SK-N-SH (cell line): ENCODE measurements at regions not wholly inside any gene's neighbourhood (a gene's known extent, or its start where the extent isn't known, plus 50 kb on each side); places are given as distances from the start of the nearest gene placed in this dataset.

Source experiments
- CTCF ChIA-PET: fragments of 300-600, 350-600 bp; formaldehyde crosslinking; extraction: SDS; loops from one replicate; lab custom pipeline; 2021; lab: Yijun Ruan, JAX
- POLR2A ChIA-PET: fragments of 350-600 bp; sonication (Branson Sonifier 250); formaldehyde crosslinking; extraction: SDS; loops from one replicate; lab custom pipeline; 2020; ENCODE audit warnings: antibody characterized with exemption, inconsistent platforms; lab: Yijun Ruan, JAX
- DNase-seq: peaks from one replicate; pipeline ENCODE4 v3.0.0; 2012
- H2AFZ ChIP-seq: fragments of 200-600 bp; sonication (generic); 2 replicates; pipeline ENCODE4 v1.8.1; 2016; ENCODE audit warnings: antibody characterized with exemption, mild to moderate bottlenecking, low read depth
- H3F3A ChIP-seq: fragments of 200-600 bp; sonication (generic); replicated peaks from 2 replicates; pipeline ENCODE3; 2016; ENCODE audit warnings: antibody characterized with exemption, mild to moderate bottlenecking; ENCODE audit not compliant: insufficient read depth
- H3K27ac ChIP-seq, 2 experiments: fragments of 200-500 bp in 1 of 2; fragments of 200-600 bp in 1 of 2; sonication (Bioruptor generic) in 1 of 2; sonication (generic), shearing (Covaris generic) in 1 of 2; 2 replicates each; pipeline versions ENCODE4 v1.5.1 to v1.6.1; 2014 to 2016; ENCODE audit warnings: low read depth in 2 of 2, inconsistent platforms in 1 of 2, low read length in 1 of 2, mild to moderate bottlenecking in 1 of 2, mixed read lengths in 1 of 2
- H3K27me3 ChIP-seq: fragments of 200-600 bp; sonication (generic), shearing (Covaris generic); 2 replicates; pipeline ENCODE4 v1.6.1; 2016; ENCODE audit warnings: mixed run types; ENCODE audit not compliant: insufficient read depth
- H3K36me3 ChIP-seq, 2 experiments: fragments of 200-500 bp in 1 of 2; fragments of 200-600 bp in 1 of 2; sonication (Bioruptor generic) in 1 of 2; sonication (generic) in 1 of 2; replicated peaks in 1 of 2; 2 replicates each; pipeline versions ENCODE3 to v1.5.1; 2014 to 2016; ENCODE audit warnings: low read length in 1 of 2, mild to moderate bottlenecking in 1 of 2; ENCODE audit not compliant: insufficient read depth in 2 of 2, control insufficient read depth in 1 of 2
- H3K4me1 ChIP-seq, 2 experiments: fragments of 200-500 bp in 1 of 2; fragments of 200-600 bp in 1 of 2; sonication (Bioruptor generic) in 1 of 2; sonication (generic), shearing (Covaris generic) in 1 of 2; 2 replicates each; pipeline versions ENCODE4 v1.5.1 to v1.6.1; 2014 to 2016; ENCODE audit warnings: low read depth in 1 of 2, low read length in 1 of 2, mixed run types in 1 of 2; ENCODE audit not compliant: insufficient read depth in 2 of 2, control insufficient read depth in 1 of 2
- H3K4me2 ChIP-seq: fragments of 200-600 bp; sonication (generic), shearing (Covaris generic); 2 replicates; pipeline ENCODE4 v1.6.1; 2017; ENCODE audit warnings: mixed run types
- H3K4me3 ChIP-seq, 2 experiments: fragments of 200-500 bp in 1 of 2; fragments of 200-600 bp in 1 of 2; sonication (Bioruptor generic) in 1 of 2; sonication (generic), shearing (Covaris generic) in 1 of 2; 2 replicates each; pipeline versions ENCODE4 v1.5.1 to v1.8.1; 2014 to 2016; ENCODE audit warnings: low read depth in 2 of 2, inconsistent platforms in 1 of 2, low read length in 1 of 2, mild to moderate bottlenecking in 1 of 2, mixed read lengths in 1 of 2, moderate library complexity in 1 of 2
- H3K79me2 ChIP-seq: fragments of 200-600 bp; sonication (generic); 2 replicates; pipeline ENCODE4 v1.8.1; 2017; ENCODE audit warnings: mild to moderate bottlenecking; ENCODE audit not compliant: insufficient read depth
- H3K9ac ChIP-seq: fragments of 200-600 bp; sonication (generic); 2 replicates; pipeline ENCODE4 v1.6.1; 2017; ENCODE audit warnings: mixed run types
- H3K9me2 ChIP-seq: fragments of 200-600 bp; sonication (generic); 2 replicates; pipeline ENCODE4 v1.6.1; 2017; ENCODE audit warnings: mixed run types
- H3K9me3 ChIP-seq: fragments of 200-600 bp; sonication (generic); 2 replicates; pipeline ENCODE4 v1.6.1; 2017; ENCODE audit warnings: mixed run types, mild to moderate bottlenecking, moderate library complexity
- H4K20me1 ChIP-seq: fragments of 200-600 bp; sonication (generic); 2 replicates; pipeline ENCODE4 v1.6.1; 2017; ENCODE audit warnings: mild to moderate bottlenecking, mixed run types; ENCODE audit not compliant: insufficient read depth
- CHD2 ChIP-seq: fragments of 150-350 bp; IDR thresholded peaks from 2 replicates; pipeline ENCODE4 v1.6.1; 2018; ENCODE audit warnings: low read length; ENCODE audit not compliant: partially characterized antibody
- FOSL2 ChIP-seq: IDR thresholded peaks from 2 replicates; pipeline ENCODE4 v1.4.0; 2012; ENCODE audit warnings: low read depth, mild to moderate bottlenecking, moderate library complexity, borderline replicate concordance
- FOXM1 ChIP-seq: IDR thresholded peaks from 2 replicates; pipeline ENCODE4 v1.4.0; 2012; ENCODE audit warnings: low read depth, mild to moderate bottlenecking
- GABPA ChIP-seq: IDR thresholded peaks from 2 replicates; pipeline ENCODE4 v1.4.0; 2012; ENCODE audit warnings: low read depth, mild to moderate bottlenecking
- JUND ChIP-seq: IDR thresholded peaks from 2 replicates; pipeline ENCODE4 v1.4.0; 2012
- NFIC ChIP-seq: IDR thresholded peaks from 2 replicates; pipeline ENCODE4 v1.4.0; 2012; ENCODE audit warnings: borderline replicate concordance
- NRF1 ChIP-seq: IDR thresholded peaks from 2 replicates; pipeline ENCODE4 v1.6.1; 2012; ENCODE audit warnings: low read depth, mild to moderate bottlenecking, low read length
- POLR2AphosphoS5 ChIP-seq: IDR thresholded peaks from 2 replicates; pipeline ENCODE4 v1.6.1; 2012; ENCODE audit warnings: low read depth, low read length
- RXRA ChIP-seq: IDR thresholded peaks from 2 replicates; pipeline ENCODE4 v1.4.0; 2012; ENCODE audit warnings: low read depth, mild to moderate bottlenecking, borderline replicate concordance
- SMC3 ChIP-seq: IDR thresholded peaks from 2 replicates; pipeline ENCODE4 v1.6.1; 2012; ENCODE audit warnings: low read depth, low read length, improper control_type of control experiment
- TAF1 ChIP-seq: IDR thresholded peaks from 2 replicates; pipeline ENCODE4 v1.6.1; 2012; ENCODE audit warnings: low read depth, mild to moderate bottlenecking, low read length, moderate library complexity, borderline replicate concordance
- WGBS: methylation state at CpG from one replicate; pipeline ENCODE4 v1.1.6; 2017; ENCODE audit warnings: low lambda C conversion rate; 5-methylcytosine and 5-hydroxymethylcytosine counted together
- TF ChIP-seq, protein P1 (sequence below): IDR thresholded peaks from 2 replicates; pipeline ENCODE4 v1.4.0; 2012; ENCODE audit warnings: low read depth
- TF ChIP-seq, protein P2 (sequence below): fragments of 200-600 bp; sonication (generic); IDR thresholded peaks from 2 replicates; pipeline ENCODE4 v1.6.1; 2017; ENCODE audit warnings: antibody characterized with exemption, mild to moderate bottlenecking, moderate library complexity
- TF ChIP-seq, protein P3 (sequence below): IDR thresholded peaks from 2 replicates; pipeline ENCODE4; 2012

DNA sequence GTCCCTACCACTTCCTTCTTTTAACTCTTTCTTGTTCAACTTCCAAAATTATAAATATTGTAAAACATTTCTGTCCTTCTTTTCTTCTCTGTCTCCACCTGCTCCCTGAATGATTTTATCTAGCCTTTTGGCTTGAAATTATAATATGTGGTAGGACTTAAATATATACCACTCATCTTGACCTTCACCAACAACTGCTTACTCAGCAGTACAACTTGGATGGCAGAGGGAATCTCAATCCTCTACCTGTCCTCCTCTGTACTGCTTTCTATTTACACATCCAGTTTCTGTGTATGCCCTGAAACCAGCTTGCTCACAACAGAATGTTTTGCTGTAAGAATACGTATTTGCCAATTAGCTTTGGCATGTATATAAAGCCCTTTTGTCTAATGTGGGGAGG is 1392.5 kb downstream of the EPHA7 start:
- no peak overlapping the region for H3K27ac ChIP-seq
- H2AFZ ChIP-seq = no peak overlapping the region
- H3K9me2 ChIP-seq = no peaks in the 10 kb centered on the region
- H3K9me3 ChIP-seq = no peaks in the 10 kb centered on the region
- CTCF ChIA-PET = no interaction called here
- no peaks in the 10 kb centered on the region; a peak in 1 of 4 replicates for H3K4me1 ChIP-seq
- H3K4me2 ChIP-seq = no peak overlapping the region
- no peaks in the 10 kb centered on the region for H4K20me1 ChIP-seq
- no peak overlapping the region for H3K4me3 ChIP-seq
- no peaks in the 10 kb centered on the region for H3K36me3 ChIP-seq
- DNase-seq = no peak
- no peaks in the 10 kb centered on the region for H3K79me2 ChIP-seq
- H3F3A ChIP-seq = no peaks in the 10 kb centered on the region
- no peak for TF ChIP-seq SMC3
- no peak for TF ChIP-seq JUND
- TF ChIP-seq RXRA = no peak
- TF ChIP-seq TAF1 = no peak
- no peak for TF ChIP-seq FOXM1
- TF ChIP-seq, protein P1, sequence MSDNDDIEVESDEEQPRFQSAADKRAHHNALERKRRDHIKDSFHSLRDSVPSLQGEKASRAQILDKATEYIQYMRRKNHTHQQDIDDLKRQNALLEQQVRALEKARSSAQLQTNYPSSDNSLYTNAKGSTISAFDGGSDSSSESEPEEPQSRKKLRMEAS = no peak
- H3K27me3 ChIP-seq = no peaks in the 10 kb centered on the region
- POLR2A ChIA-PET = no interaction called here
- whole genome bisulfite sequencing = 17% methylated on average over 1 of the region's 1 CpG
- H3K9ac ChIP-seq = no peak overlapping the region

DNA sequence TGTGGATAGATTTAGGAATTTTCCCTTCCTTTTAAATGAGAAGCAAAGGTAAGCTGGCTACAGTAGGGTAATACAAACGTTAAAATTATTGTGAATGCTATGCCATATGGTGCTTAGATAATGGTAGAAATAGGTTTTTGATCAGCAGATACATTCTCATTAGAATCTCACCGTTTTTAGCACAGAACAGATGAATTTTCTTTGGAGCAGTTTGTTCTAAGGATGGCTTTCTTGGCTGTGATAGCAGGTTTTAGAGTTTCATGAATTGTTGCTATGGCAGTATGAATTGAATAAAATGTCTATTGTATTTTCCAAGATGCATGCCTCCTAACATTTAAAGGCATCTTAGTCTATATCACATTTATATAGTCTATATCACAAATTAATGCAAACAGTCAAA is 1394.5 kb downstream of the EPHA7 start:
- Histone ChIP-seq H3K4me2 (no peak overlapping the region), H3K27ac (no peak overlapping the region), H3K79me2 (no peaks in the 10 kb centered on the region), H3K4me1 (no peaks in the 10 kb centered on the region; a peak in 1 of 4 replicates), H4K20me1 (no peaks in the 10 kb centered on the region), H3K36me3 (no peaks in the 10 kb centered on the region), H3K9me2 (0 out of 2 replicates have a peak, but pooled peaks cover 2% of the 10 kb centered on the region), H3K4me3 (no peak overlapping the region), H3K9me3 (no peaks in the 10 kb centered on the region), H3F3A (no peaks in the 10 kb centered on the region), H3K27me3 (no peaks in the 10 kb centered on the region), H3K9ac (no peak overlapping the region), H2AFZ (no peak overlapping the region)
- ChIA-PET CTCF (interaction anchor here (1.4 kb wide), 1 partner anchor 619 kb away, joined by 6 read pairs; no protein-coding TSS in a partner anchor), POLR2A (no interaction called here)
- TF ChIP-seq NRF1 (no peak), FOSL2 (no peak)
- DNase-seq = no peak
- WGBS = 6% methylated on average over 2 of the region's 2 CpGs

DNA sequence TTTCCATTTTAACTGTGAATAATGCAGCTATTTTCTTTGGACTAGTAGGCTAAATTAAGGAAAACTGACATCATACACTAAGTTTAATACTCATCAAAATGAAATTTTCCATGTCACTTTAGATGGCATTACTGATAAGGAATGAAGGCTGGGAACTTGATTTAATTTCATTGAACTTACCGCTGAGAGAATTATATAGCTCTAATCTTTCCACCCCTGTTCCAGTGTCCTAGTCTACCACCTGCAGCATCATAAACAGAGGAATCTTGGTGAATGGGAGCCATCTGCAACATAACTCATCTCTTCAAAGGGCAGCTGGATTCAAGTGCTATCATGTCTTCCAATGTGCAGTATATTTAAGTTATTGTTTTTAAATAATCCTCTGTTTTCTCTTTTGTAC is 1395.2 kb downstream of the EPHA7 start:
- Histone ChIP-seq H3K36me3 (no peaks in the 10 kb centered on the region), H3K4me2 (no peak overlapping the region), H3K27me3 (no peaks in the 10 kb centered on the region), H3K9me3 (no peaks in the 10 kb centered on the region), H3K27ac (no peak overlapping the region), H3F3A (no peaks in the 10 kb centered on the region), H3K9ac (no peak overlapping the region), H3K79me2 (no peaks in the 10 kb centered on the region), H4K20me1 (no peaks in the 10 kb centered on the region), H3K4me1 (no peaks in the 10 kb centered on the region; a peak in 1 of 4 replicates), H2AFZ (no peak overlapping the region), H3K4me3 (no peak overlapping the region), H3K9me2 (0 out of 2 replicates have a peak, but pooled peaks cover 2% of the 10 kb centered on the region)
- CTCF ChIA-PET = interaction anchor here (1.4 kb wide), 1 partner anchor 620 kb away, joined by 6 read pairs; no protein-coding TSS in a partner anchor
- WGBS = 18% methylated on average over 1 of the region's 1 CpG
- DNase-seq = no peak
- TF ChIP-seq RXRA (no peak), JUND (no peak), CHD2 (no peak), NFIC (no peak), POLR2AphosphoS5 (no peak), NRF1 (no peak), GABPA (no peak)
- TF ChIP-seq, protein P2, sequence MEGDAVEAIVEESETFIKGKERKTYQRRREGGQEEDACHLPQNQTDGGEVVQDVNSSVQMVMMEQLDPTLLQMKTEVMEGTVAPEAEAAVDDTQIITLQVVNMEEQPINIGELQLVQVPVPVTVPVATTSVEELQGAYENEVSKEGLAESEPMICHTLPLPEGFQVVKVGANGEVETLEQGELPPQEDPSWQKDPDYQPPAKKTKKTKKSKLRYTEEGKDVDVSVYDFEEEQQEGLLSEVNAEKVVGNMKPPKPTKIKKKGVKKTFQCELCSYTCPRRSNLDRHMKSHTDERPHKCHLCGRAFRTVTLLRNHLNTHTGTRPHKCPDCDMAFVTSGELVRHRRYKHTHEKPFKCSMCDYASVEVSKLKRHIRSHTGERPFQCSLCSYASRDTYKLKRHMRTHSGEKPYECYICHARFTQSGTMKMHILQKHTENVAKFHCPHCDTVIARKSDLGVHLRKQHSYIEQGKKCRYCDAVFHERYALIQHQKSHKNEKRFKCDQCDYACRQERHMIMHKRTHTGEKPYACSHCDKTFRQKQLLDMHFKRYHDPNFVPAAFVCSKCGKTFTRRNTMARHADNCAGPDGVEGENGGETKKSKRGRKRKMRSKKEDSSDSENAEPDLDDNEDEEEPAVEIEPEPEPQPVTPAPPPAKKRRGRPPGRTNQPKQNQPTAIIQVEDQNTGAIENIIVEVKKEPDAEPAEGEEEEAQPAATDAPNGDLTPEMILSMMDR = no peak
- TF ChIP-seq, protein P3, sequence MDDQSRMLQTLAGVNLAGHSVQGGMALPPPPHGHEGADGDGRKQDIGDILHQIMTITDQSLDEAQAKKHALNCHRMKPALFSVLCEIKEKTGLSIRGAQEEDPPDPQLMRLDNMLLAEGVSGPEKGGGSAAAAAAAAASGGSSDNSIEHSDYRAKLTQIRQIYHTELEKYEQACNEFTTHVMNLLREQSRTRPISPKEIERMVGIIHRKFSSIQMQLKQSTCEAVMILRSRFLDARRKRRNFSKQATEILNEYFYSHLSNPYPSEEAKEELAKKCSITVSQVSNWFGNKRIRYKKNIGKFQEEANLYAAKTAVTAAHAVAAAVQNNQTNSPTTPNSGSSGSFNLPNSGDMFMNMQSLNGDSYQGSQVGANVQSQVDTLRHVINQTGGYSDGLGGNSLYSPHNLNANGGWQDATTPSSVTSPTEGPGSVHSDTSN = no peak
- POLR2A ChIA-PET = no interaction called here
